NT2/D1 (cell line): ENCODE measurements at regions not wholly inside any gene's neighbourhood (a gene's known extent, or its start where the extent isn't known, plus 50 kb on each side); places are given as distances from the start of the nearest gene placed in this dataset.

ENCODE experiments used
- SUZ12 ChIP-seq: IDR thresholded peaks from 2 replicates; pipeline ENCODE4 v1.6.1; 2011; ENCODE audit not compliant: insufficient read length, insufficient read depth; ENCODE audit errors: extremely low read depth
- YY1 ChIP-seq: IDR thresholded peaks from 2 replicates; pipeline ENCODE4 v1.6.1; 2011; ENCODE audit not compliant: insufficient read length, insufficient read depth
- ZNF274 ChIP-seq: IDR thresholded peaks from 2 replicates; pipeline ENCODE4 v1.6.1; 2011; ENCODE audit warnings: mild to moderate bottlenecking, low read depth, low read length

- TF ChIP-seq ZNF274 (no peak), SUZ12 (no peak), YY1 (no peak)
Observed at GRCh38 chr7:69078997-69079769, 519.1 kb upstream of the AUTS2 start.
